ENCODE measurements at regions not wholly inside any gene's neighbourhood (a gene's known extent, or its start where the extent isn't known, plus 50 kb on each side); places are given as distances from the start of the nearest gene placed in this dataset.

- H4K20me1 ChIP-seq (replicated peaks; ENCODE audit: control insufficient read depth, insufficient read depth, low read length), result no peaks in the 10 kb centered on the region
- H2AFZ ChIP-seq (ENCODE audit: low read depth, low read length), result no peak overlapping the region
- FAIRE-seq (no peak), DNase-seq (ENCODE audit: extremely low read depth in 1 of 4, low spot score in 3 of 4) (no peak), ATAC-seq (no peak)
- WGBS (ENCODE audit: insufficient coverage, low coverage, missing lambda C conversion rate), result 3% methylated on average over 3 of the region's 3 CpGs
- no peaks in the 10 kb centered on the region for H3K4me1 ChIP-seq (replicated peaks in 1 of 2; ENCODE audit: control insufficient read depth in 2 of 2, insufficient read depth in 2 of 2, low read length in 2 of 2)
- BruUV-seq (replicated peaks), result no TSS peak
- no peaks in the 10 kb centered on the region for H3K79me2 ChIP-seq (ENCODE audit: control insufficient read depth, insufficient read depth, low read length)
- H3K9me1 ChIP-seq (ENCODE audit: control insufficient read depth, insufficient read depth, low read length), result no peaks in the 10 kb centered on the region
- H3K27me3 ChIP-seq (ENCODE audit: control insufficient read depth in 2 of 2, insufficient read depth in 2 of 2, low read length in 2 of 2), result no peaks in the 10 kb centered on the region
- POLR2A ChIA-PET, result no interaction called here
- no peak overlapping the region for H3K4me2 ChIP-seq (ENCODE audit: insufficient read depth, low read length)
- no peaks in the 10 kb centered on the region for H3K36me3 ChIP-seq (ENCODE audit: control insufficient read depth, insufficient read depth, low read length)
- H3K9ac ChIP-seq (ENCODE audit: insufficient read depth in 1 of 2, low read depth in 2 of 2, low read length in 2 of 2), result no peak overlapping the region
- in situ Hi-C loops (cut with MboI), result no loop called here
- H3K27ac ChIP-seq (ENCODE audit: extremely low read depth, low read depth, low read length), result no peak overlapping the region
- no peaks in the 10 kb centered on the region for H3K9me3 ChIP-seq (replicated peaks; ENCODE audit: control insufficient read depth, insufficient read depth, low read depth, low read length)
- no peak overlapping the region for H3K4me3 ChIP-seq
- intact Hi-C loops (cut with micrococcal nuclease), result no loop called here
- CTCF ChIA-PET (ENCODE audit: low intra/inter-chr PET ratio), result no interaction called here
- TF ChIP-seq DNMT1 (IDR thresholded peaks at IDR 0.05), result no peak
- no peak for TF ChIP-seq MGA (IDR thresholded peaks at IDR 0.05)
- no peak for TF ChIP-seq WHSC1 (IDR thresholded peaks at IDR 0.05; ENCODE audit: low read length)
- TF ChIP-seq MCM7 (IDR thresholded peaks at IDR 0.05), result no peak
- TF ChIP-seq ATF2 (CRISPR knock-in tag; IDR thresholded peaks at IDR 0.05), result no peak
- no peak for TF ChIP-seq ZNF589 (CRISPR knock-in tag; IDR thresholded peaks at IDR 0.05; ENCODE audit: low read depth)
- TF ChIP-seq DACH1 (IDR thresholded peaks at IDR 0.05; ENCODE audit: partially characterized antibody), result no peak
- no peak for TF ChIP-seq ZNF77 (CRISPR knock-in tag; IDR thresholded peaks at IDR 0.05)
- TF ChIP-seq KDM4B (IDR thresholded peaks at IDR 0.05; ENCODE audit: borderline replicate concordance in 2 of 2, low read depth in 1 of 2), result no peak
- no peak for TF ChIP-seq ZKSCAN3 (CRISPR knock-in tag; IDR thresholded peaks at IDR 0.05)
Observed at GRCh38 chrX:46375831-46376230, 169.4 kb downstream of the ZNF674 start.
